ENCODE measurements at regions not wholly inside any gene's neighbourhood (a gene's known extent, or its start where the extent isn't known, plus 50 kb on each side); places are given as distances from the start of the nearest gene placed in this dataset.

- DNase-seq (ENCODE audit: low spot score in 2 of 2): no peak
Measured at GRCh38 chr2:128466376-128466775, 147.7 kb upstream of the HS6ST1 start.

GRCh38 chr2:128466776-128467175 is 148.1 kb upstream of the HS6ST1 start:
- Histone ChIP-seq H3K27ac (no peak overlapping the region), H3K4me3 (no peak overlapping the region), H3K36me3 (peaks cover 0 to 3% (median 0%) of the 10 kb centered on the region in 3 donors), H3K9me3 (peaks cover 0 to 56% (median 3%) of the 10 kb centered on the region in 4 donors), H3K27me3 (no peaks in the 10 kb centered on the region), H3K4me1 (no peaks in the 10 kb centered on the region)
- 83 to 91% methylated on average over 2 of the region's 2 CpGs for WGBS, 2 donors
- TF ChIP-seq EP300 (IDR thresholded peaks at IDR 0.05) (no peak), CTCF (IDR thresholded peaks at IDR 0.05) (no peak), POLR2A (IDR thresholded peaks at IDR 0.05) (no peak)
- no peak for DNase-seq (ENCODE audit: low spot score in 2 of 2)

More at GRCh38 chr2:128466376-128466775, 147.7 kb upstream of the HS6ST1 start:
- Histone ChIP-seq H3K27ac (no peak overlapping the region), H3K4me3 (no peak overlapping the region), H3K36me3 (peaks cover 0 to 3% (median 0%) of the 10 kb centered on the region in 3 donors), H3K4me1 (no peaks in the 10 kb centered on the region), H3K27me3 (no peaks in the 10 kb centered on the region), H3K9me3 (peaks cover 0 to 60% (median 3%) of the 10 kb centered on the region in 4 donors)
- WGBS, 2 donors: 71 to 100% methylated on average over 1 to 2 of the region's 2 CpGs
- TF ChIP-seq POLR2A (IDR thresholded peaks at IDR 0.05) (no peak), CTCF (IDR thresholded peaks at IDR 0.05) (no peak), EP300 (IDR thresholded peaks at IDR 0.05) (no peak)

- Histone ChIP-seq H3K27ac (no peak overlapping the region), H3K27me3 (no peaks in the 10 kb centered on the region), H3K36me3 (peaks cover 0 to 3% (median 0%) of the 10 kb centered on the region in 3 donors), H3K4me3 (no peak overlapping the region), H3K9me3 (peaks cover 0 to 56% (median 3%) of the 10 kb centered on the region in 4 donors), H3K4me1 (no peaks in the 10 kb centered on the region)
- WGBS, 2 donors: 90 to 93% methylated on average over 10 of the region's 10 CpGs
- no peak for TF ChIP-seq POLR2A (IDR thresholded peaks at IDR 0.05)
- TF ChIP-seq CTCF (IDR thresholded peaks at IDR 0.05): no peak
- no peak for TF ChIP-seq EP300 (IDR thresholded peaks at IDR 0.05)
- DNase-seq (ENCODE audit: low spot score in 2 of 2): no peak
Measured at GRCh38 chr2:128467321-128467969, 148.8 kb upstream of the HS6ST1 start.

- TF ChIP-seq POLR2A (IDR thresholded peaks at IDR 0.05) (no peak), EP300 (IDR thresholded peaks at IDR 0.05) (no peak), CTCF (IDR thresholded peaks at IDR 0.05) (no peak)
- 72 to 77% methylated on average over 3 of the region's 3 CpGs for WGBS, 2 donors
- peaks cover 0 to 3% (median 0%) of the 10 kb centered on the region in 3 donors for H3K36me3 ChIP-seq
- H3K4me3 ChIP-seq: no peak overlapping the region
- H3K9me3 ChIP-seq: peaks cover 0 to 52% (median 3%) of the 10 kb centered on the region in 4 donors
- no peaks in the 10 kb centered on the region for H3K27me3 ChIP-seq
- H3K4me1 ChIP-seq: peaks cover 0 to 7% (median 2%) of the 10 kb centered on the region in 4 donors
- H3K27ac ChIP-seq: no peak overlapping the region
- no peak for DNase-seq (ENCODE audit: low spot score in 2 of 2)
Measured at GRCh38 chr2:128468186-128468920, 149.7 kb upstream of the HS6ST1 start.

- 100% methylated on average over 1 of the region's 1 CpG for WGBS, 2 donors
- peaks cover 0 to 16% (median 2%) of the 10 kb centered on the region in 4 donors for H3K4me1 ChIP-seq
- no peak overlapping the region for H3K27ac ChIP-seq
- H3K27me3 ChIP-seq: no peaks in the 10 kb centered on the region
- H3K36me3 ChIP-seq: peaks cover 0 to 3% (median 0%) of the 10 kb centered on the region in 3 donors
- peaks cover 0 to 52% (median 3%) of the 10 kb centered on the region in 4 donors for H3K9me3 ChIP-seq
- TF ChIP-seq POLR2A (IDR thresholded peaks at IDR 0.05) (no peak), EP300 (IDR thresholded peaks at IDR 0.05) (no peak)
- DNase-seq (ENCODE audit: low spot score in 2 of 2): no peak
- no peak overlapping the region for H3K4me3 ChIP-seq
Measured at GRCh38 chr2:128469203-128469602, 150.5 kb upstream of the HS6ST1 start.
